H9 (cell line): ENCODE measurements at regions not wholly inside any gene's neighbourhood (a gene's known extent, or its start where the extent isn't known, plus 50 kb on each side); places are given as distances from the start of the nearest gene placed in this dataset.

Experiments
- DNase-seq: peaks from one replicate; pipeline ENCODE4 v3.0.0-alpha.2; 2017
- H2AFZ ChIP-seq: one replicate; pipeline ENCODE4 v1.6.1; 2013; ENCODE audit warnings: mild to moderate bottlenecking, low read length, control low read depth, moderate library complexity
- H2AK5ac ChIP-seq: 2 replicates; pipeline ENCODE4 v1.6.1; 2013; ENCODE audit warnings: low read length, control low read depth, mixed read lengths; ENCODE audit not compliant: insufficient read length
- H2BK120ac ChIP-seq: one replicate; pipeline ENCODE4 v1.6.1; 2013; ENCODE audit warnings: low read depth, mild to moderate bottlenecking, low read length, control low read depth, inconsistent platforms; ENCODE audit not compliant: poor library complexity, severe bottlenecking
- H2BK12ac ChIP-seq: 2 replicates; pipeline ENCODE4 v1.6.1; 2013; ENCODE audit warnings: low read length, control low read depth, mixed read lengths, low read depth; ENCODE audit not compliant: insufficient read length
- H2BK15ac ChIP-seq: 2 replicates; pipeline ENCODE4 v1.6.1; 2013; ENCODE audit warnings: low read depth, low read length, control low read depth
- H2BK20ac ChIP-seq: one replicate; pipeline ENCODE4 v1.6.1; 2013; ENCODE audit warnings: low read depth, mild to moderate bottlenecking, low read length, control low read depth, inconsistent platforms; ENCODE audit not compliant: poor library complexity, severe bottlenecking
- H2BK5ac ChIP-seq: 2 replicates; pipeline ENCODE4 v1.6.1; 2013; ENCODE audit warnings: low read length, control low read depth, mixed read lengths; ENCODE audit not compliant: insufficient read length
- H3K14ac ChIP-seq: 2 replicates; pipeline ENCODE4 v1.6.1; 2013; ENCODE audit warnings: low read length, control low read depth; ENCODE audit not compliant: insufficient read depth
- H3K18ac ChIP-seq: 2 replicates; pipeline ENCODE4 v1.6.1; 2013; ENCODE audit warnings: low read depth, mild to moderate bottlenecking, mixed read lengths, low read length, control low read depth; ENCODE audit not compliant: insufficient read length
- H3K23ac ChIP-seq: 2 replicates; pipeline ENCODE4 v1.6.1; 2013; ENCODE audit warnings: low read length, control low read depth, mixed read lengths, low read depth; ENCODE audit not compliant: insufficient read length
- H3K23me2 ChIP-seq: 2 replicates; pipeline ENCODE4 v1.6.1; 2013; ENCODE audit warnings: low read depth, mild to moderate bottlenecking, mixed read lengths, low read length, control low read depth; ENCODE audit not compliant: insufficient read length, poor library complexity, severe bottlenecking
- H3K27ac ChIP-seq: 2 replicates; pipeline ENCODE4 v1.5.1; 2013; ENCODE audit warnings: low read length, control low read depth, mixed read lengths, low read depth; ENCODE audit not compliant: insufficient read length
- H3K27me3 ChIP-seq: 2 replicates; pipeline ENCODE4 v1.6.1; 2013; ENCODE audit warnings: low read length, control low read depth, inconsistent platforms; ENCODE audit not compliant: insufficient read depth
- H3K4ac ChIP-seq: 2 replicates; pipeline ENCODE4 v1.6.1; 2013; ENCODE audit warnings: low read depth, mild to moderate bottlenecking, control low read depth, inconsistent platforms, low read length, moderate library complexity
- H3K4me1 ChIP-seq: 2 replicates; pipeline ENCODE4 v1.6.1; 2013; ENCODE audit warnings: low read length, control low read depth, inconsistent platforms; ENCODE audit not compliant: insufficient read depth
- H3K4me2 ChIP-seq: 2 replicates; pipeline ENCODE4 v1.6.1; 2013; ENCODE audit warnings: low read length, control low read depth, mixed read lengths; ENCODE audit not compliant: insufficient read length, insufficient read depth
- H3K56ac ChIP-seq: 2 replicates; pipeline ENCODE4 v1.6.1; 2013; ENCODE audit warnings: low read depth, mild to moderate bottlenecking, mixed read lengths, low read length, control low read depth; ENCODE audit not compliant: insufficient read length
- H3K79me1 ChIP-seq: 2 replicates; pipeline ENCODE4 v1.6.1; 2013; ENCODE audit warnings: low read depth, mild to moderate bottlenecking, moderate library complexity, low read length, control low read depth, inconsistent platforms; ENCODE audit not compliant: insufficient read depth, poor library complexity, severe bottlenecking
- H3K79me2 ChIP-seq: 2 replicates; pipeline ENCODE4 v1.6.1; 2013; ENCODE audit warnings: low read length, control low read depth, inconsistent platforms; ENCODE audit not compliant: insufficient read depth
- H3K9ac ChIP-seq: 2 replicates; pipeline ENCODE4 v1.6.1; 2013; ENCODE audit warnings: low read length, control low read depth, mixed read lengths; ENCODE audit not compliant: insufficient read length; ENCODE audit errors: extremely low read depth
- H3K9me3 ChIP-seq: one replicate; pipeline ENCODE4 v1.6.1; 2013; ENCODE audit warnings: low read depth, low read length, inconsistent platforms; ENCODE audit not compliant: control insufficient read depth
- H3T11ph ChIP-seq: one replicate; pipeline ENCODE4 v1.6.1; 2013; ENCODE audit warnings: mild to moderate bottlenecking, low read length, control low read depth, inconsistent platforms
- H4K20me1 ChIP-seq: one replicate; pipeline ENCODE4 v1.6.1; 2013; ENCODE audit not compliant: control insufficient read depth, insufficient read length, insufficient read depth
- H4K5ac ChIP-seq: 2 replicates; pipeline ENCODE4 v1.6.1; 2013; ENCODE audit warnings: low read depth, mild to moderate bottlenecking, mixed read lengths, low read length, control low read depth; ENCODE audit not compliant: insufficient read length
- H4K8ac ChIP-seq: replicated peaks from 2 replicates; pipeline ENCODE4 v1.6.1; 2013; ENCODE audit warnings: low read length, control low read depth, mixed read lengths, low read depth; ENCODE audit not compliant: insufficient read length
- H4K91ac ChIP-seq: 2 replicates; pipeline ENCODE4 v1.6.1; 2013; ENCODE audit warnings: low read depth, mild to moderate bottlenecking, moderate library complexity, mixed read lengths, low read length, control low read depth; ENCODE audit not compliant: insufficient read length
- H3K27ac Mint-ChIP-seq, 3 experiments: 2 replicates in 2 of 3; 3 replicates in 1 of 3; pipeline ENCODE4 v1.8.0; 2020 to 2021; ENCODE audit warnings: mixed read lengths in 3 of 3, mild to moderate bottlenecking in 1 of 3, moderate library complexity in 1 of 3
- H3K27me3 Mint-ChIP-seq: 2 replicates; pipeline ENCODE4 v1.8.0; 2021; ENCODE audit warnings: low read depth, mild to moderate bottlenecking, moderate library complexity, mixed read lengths
- H3K36me3 Mint-ChIP-seq, 3 experiments: 2 replicates in 2 of 3; 3 replicates in 1 of 3; pipeline ENCODE4 v1.8.0; 2020 to 2021; ENCODE audit warnings: low read depth in 3 of 3, mixed read lengths in 3 of 3; ENCODE audit not compliant: insufficient read depth in 1 of 3
- H3K4me1 Mint-ChIP-seq, 2 experiments: 2 replicates each; pipeline ENCODE4 v1.8.0; 2020; ENCODE audit warnings: mixed read lengths in 2 of 2
- H3K4me3 Mint-ChIP-seq, 2 experiments: 2 replicates in 1 of 2; 3 replicates in 1 of 2; pipeline ENCODE4 v1.8.0; 2020 to 2021; ENCODE audit warnings: mild to moderate bottlenecking in 2 of 2, mixed read lengths in 2 of 2, moderate library complexity in 1 of 2
- H3K9me3 Mint-ChIP-seq, 2 experiments: 2 replicates in 1 of 2; 3 replicates in 1 of 2; pipeline ENCODE4 v1.8.0; 2020; ENCODE audit warnings: mild to moderate bottlenecking in 2 of 2, mixed read lengths in 2 of 2, moderate library complexity in 1 of 2
- CTCF ChIP-seq: fragments of 200-600 bp; sonication (generic); conservative IDR thresholded peaks from 3 replicates; pipeline ENCODE4 v1.8.0; 2021; ENCODE audit warnings: antibody characterized with exemption, mild to moderate bottlenecking
- WGBS: extraction: QIAGEN DNeasy Blood & Tissue Kit; methylation state at CpG from one replicate; pipeline ENCODE4 v1.1.7; 2013; ENCODE audit warnings: missing lambda C conversion rate, low lambda C conversion rate, mixed read lengths; ENCODE audit not compliant: insufficient read length; ENCODE audit errors: extremely low coverage; 5-methylcytosine and 5-hydroxymethylcytosine counted together

GRCh38 chr16:26360867-26361266 lies 669.1 kb downstream of the HS3ST4 start:
- Histone ChIP-seq H3K23me2 (no peaks in the 10 kb centered on the region), H2BK20ac (no peak overlapping the region), H2BK5ac (no peak overlapping the region), H3K27ac (no peak overlapping the region), H3K4me2 (no peak overlapping the region), H2AK5ac (no peak overlapping the region), H4K20me1 (no peaks in the 10 kb centered on the region), H3K79me1 (no peaks in the 10 kb centered on the region), H4K91ac (no peak overlapping the region), H3K4me1 (no peaks in the 10 kb centered on the region; the same call in 1 of the 2 replicates), H3K14ac (no peak overlapping the region), H2BK15ac (no peak overlapping the region), H3K9ac (no peak overlapping the region), H3K9me3 (no peaks in the 10 kb centered on the region), H3T11ph (no peak overlapping the region), H3K56ac (no peak overlapping the region), H2BK120ac (no peak overlapping the region), H3K18ac (no peak overlapping the region), H3K23ac (no peak overlapping the region), H3K79me2 (no peaks in the 10 kb centered on the region), H3K4ac (no peak overlapping the region), H4K8ac (no peak overlapping the region), H2BK12ac (no peak overlapping the region), H4K5ac (no peak overlapping the region), H3K27me3 (no peaks in the 10 kb centered on the region), H2AFZ (no peak overlapping the region)
- Mint-ChIP-seq H3K9me3 (peaks cover 0 to 4% of the 10 kb centered on the region in 2 experiments; a peak in 1 of 5 replicates), H3K27me3 (peaks cover 3% of the 10 kb centered on the region), H3K4me1 (peaks cover 10% of the 10 kb centered on the region in 2 experiments), H3K27ac (no peak overlapping the region), H3K36me3 (no peaks in the 10 kb centered on the region), H3K4me3 (no peak overlapping the region)
- DNase-seq: no peak
- TF ChIP-seq CTCF: no peak
- no CpG with 5 or more reads among the region's 4 CpGs for WGBS
